PC-3 (cell line): ENCODE measurements at regions not wholly inside any gene's neighbourhood (a gene's known extent, or its start where the extent isn't known, plus 50 kb on each side); places are given as distances from the start of the nearest gene placed in this dataset.

Experiments used
- ATAC-seq: fragments of 200-7000 bp; cut with Tn5 transposase; 2 replicates; pipeline ENCODE4 v1.9.1; 2020; ENCODE audit warnings: mild to moderate bottlenecking, moderate library complexity
- BruUV-seq: library from RNA; stranded (reverse); fragments of 400-500 nt; replicated peaks from 2 replicates; lab custom pipeline; 2021; lab: Mats Ljungman, UMichigan
- CTCF ChIA-PET: fragments of 300-600 bp; sonication (Branson Sonifier 250); formaldehyde crosslinking; loops from one replicate; lab custom pipeline; 2022; ENCODE audit warnings: antibody characterized with exemption; lab: Charles Lee
- POLR2A ChIA-PET: fragments of 300-600 bp; sonication (Branson Sonifier 250); formaldehyde crosslinking; loops from one replicate; lab custom pipeline; 2022; ENCODE audit warnings: antibody characterized with exemption; ENCODE audit not compliant: unreplicated experiment; lab: Charles Lee
- DNase-seq: peaks from one replicate; pipeline ENCODE4 v3.0.0-alpha.2; 2015
- H2AFZ ChIP-seq: fragments of 300-600 bp; sonication (generic); 2 replicates; pipeline ENCODE4 v1.6.0; 2016; ENCODE audit warnings: antibody characterized with exemption, low read length
- H3F3A ChIP-seq: fragments of 300-600 bp; sonication (generic); one replicate; pipeline ENCODE4 v1.6.0; 2017; ENCODE audit warnings: antibody characterized with exemption, low read length, control low read depth, mild to moderate bottlenecking; ENCODE audit not compliant: unreplicated experiment
- H3K27ac ChIP-seq: fragments of 300-600 bp; sonication (generic); 2 replicates; pipeline ENCODE4 v1.5.1; 2016; ENCODE audit warnings: mild to moderate bottlenecking, low read length
- H3K27me3 ChIP-seq: fragments of 300-600 bp; sonication (generic); 2 replicates; pipeline ENCODE4 v1.6.1; 2016; ENCODE audit warnings: low read length, mixed read lengths
- H3K36me3 ChIP-seq: fragments of 300-600 bp; sonication (generic); 2 replicates; pipeline ENCODE4 v1.6.1; 2016; ENCODE audit warnings: low read depth, mixed run types, low read length, mixed read lengths
- H3K4me1 ChIP-seq: fragments of 300-600 bp; sonication (generic); 2 replicates; pipeline ENCODE4 v1.5.1; 2016; ENCODE audit warnings: low read length; ENCODE audit not compliant: insufficient read depth
- H3K4me2 ChIP-seq: fragments of 300-600 bp; sonication (generic); 2 replicates; pipeline ENCODE4 v1.6.0; 2016; ENCODE audit warnings: low read length
- H3K4me3 ChIP-seq: fragments of 300-600 bp; sonication (generic); 2 replicates; pipeline ENCODE4 v1.5.1; 2016; ENCODE audit warnings: mild to moderate bottlenecking, low read length, mixed read lengths
- H3K79me2 ChIP-seq: fragments of 300-600 bp; sonication (generic); 2 replicates; pipeline ENCODE4 v1.6.1; 2017; ENCODE audit warnings: low read length, mixed read lengths
- H3K9ac ChIP-seq: fragments of 300-600 bp; sonication (generic); 2 replicates; pipeline ENCODE4 v1.6.0; 2016; ENCODE audit warnings: mild to moderate bottlenecking, low read length
- H3K9me2 ChIP-seq: fragments of 300-600 bp; sonication (generic); replicated peaks from 2 replicates; pipeline ENCODE4 v1.6.1; 2016; ENCODE audit warnings: mixed run types, low read length, mixed read lengths
- H3K9me3 ChIP-seq: fragments of 300-600 bp; sonication (generic); 2 replicates; pipeline ENCODE4 v1.6.1; 2016; ENCODE audit warnings: low read length, mixed read lengths
- H4K20me1 ChIP-seq: fragments of 300-600 bp; sonication (generic); 2 replicates; pipeline ENCODE4 v1.6.1; 2016; ENCODE audit warnings: low read length, mixed read lengths
- CTCF ChIP-seq: fragments of 300-600 bp; sonication (generic); conservative IDR thresholded peaks from 2 replicates; pipeline ENCODE4 v1.5.1; 2017; ENCODE audit warnings: antibody characterized with exemption, low read depth, mild to moderate bottlenecking, low read length
- EZH2 ChIP-seq: fragments of 300-600 bp; sonication (generic); IDR thresholded peaks from one replicate; pipeline ENCODE4 v1.6.1; 2017; ENCODE audit warnings: antibody characterized with exemption, mild to moderate bottlenecking, low read length; ENCODE audit not compliant: unreplicated experiment
- EZH2phosphoT487 ChIP-seq: fragments of 300-600 bp; sonication (generic); IDR thresholded peaks from 2 replicates; pipeline ENCODE4 v1.6.1; 2018; ENCODE audit warnings: mild to moderate bottlenecking, antibody characterized with exemption, low read length, borderline replicate concordance
- intact Hi-C: fragments of 100-400 bp; cut with micrococcal nuclease; formaldehyde crosslinking; loops from 2 replicates; pipeline ENCODE4 v1.9.0; 2023

DNA sequence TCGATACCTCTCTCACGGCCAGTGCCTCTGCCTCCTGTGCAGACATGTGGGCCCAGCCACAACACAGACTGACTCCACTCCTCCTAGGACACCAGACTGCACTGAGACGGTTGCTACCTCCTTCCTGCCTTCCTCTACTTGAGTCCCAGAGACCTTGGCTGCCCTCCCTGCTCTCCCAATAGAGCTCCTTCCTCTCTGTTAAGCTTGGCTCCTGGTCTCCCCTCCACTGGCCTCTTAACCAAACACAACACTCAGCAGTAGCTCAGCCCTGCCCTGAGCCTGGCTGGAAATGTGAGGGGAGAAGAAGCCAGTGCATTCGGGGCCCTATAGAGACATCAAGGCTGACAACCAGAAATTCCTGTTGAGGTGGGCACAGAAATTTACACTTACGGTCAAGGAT lies 102.0 kb downstream of the HTR5A start:
- ATAC-seq (no peak), DNase-seq (no peak)
- H3K27me3 ChIP-seq, result peaks cover 27% of the 10 kb centered on the region
- H3K36me3 ChIP-seq, result no peaks in the 10 kb centered on the region
- H2AFZ ChIP-seq, result no peak overlapping the region
- no peak overlapping the region for H3K27ac ChIP-seq
- no peaks in the 10 kb centered on the region for H3K79me2 ChIP-seq
- BruUV-seq, result no TSS peak
- no peak overlapping the region for H3K9ac ChIP-seq
- H3K9me2 ChIP-seq, result no peaks in the 10 kb centered on the region
- no peak for TF ChIP-seq EZH2
- no peak for TF ChIP-seq EZH2phosphoT487
- TF ChIP-seq CTCF, result no peak
- H3K4me1 ChIP-seq, result peaks cover under 1% of the 10 kb centered on the region; the same call in 1 of the 2 replicates
- H4K20me1 ChIP-seq, result no peaks in the 10 kb centered on the region
- H3F3A ChIP-seq, result no peaks in the 10 kb centered on the region
- H3K9me3 ChIP-seq, result peaks cover 1% of the 10 kb centered on the region
- H3K4me3 ChIP-seq, result no peak overlapping the region
- POLR2A ChIA-PET, result no interaction called here
- CTCF ChIA-PET, result no interaction called here
- H3K4me2 ChIP-seq, result no peak overlapping the region
- intact Hi-C loops, result no loop called here

DNA sequence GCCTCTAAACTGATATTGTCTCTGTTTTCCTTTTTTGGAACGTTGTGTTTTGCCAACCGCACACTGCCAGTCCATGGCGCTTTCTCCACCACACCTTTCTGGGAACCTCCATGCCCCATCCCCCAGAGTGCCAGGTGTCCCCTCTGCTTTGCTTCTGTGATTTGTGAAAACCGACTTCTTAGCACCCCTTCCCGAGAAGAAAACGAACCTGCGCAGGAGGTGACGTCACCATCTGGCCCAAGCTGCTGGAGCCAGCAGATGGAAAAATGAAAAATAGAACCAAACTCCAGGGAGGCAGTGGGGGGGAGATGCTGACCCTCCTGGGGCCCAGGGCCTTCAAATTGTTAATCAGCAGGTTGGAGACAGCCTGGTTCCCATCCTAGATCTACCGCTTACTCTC lies 103.8 kb downstream of the HTR5A start:
- Histone ChIP-seq H3K9me3 (peaks cover 11% of the 10 kb centered on the region), H3K9ac (no peak overlapping the region), H3F3A (no peaks in the 10 kb centered on the region), H3K27me3 (peaks cover 27% of the 10 kb centered on the region), H3K36me3 (no peaks in the 10 kb centered on the region), H3K4me3 (no peak overlapping the region), H3K9me2 (no peaks in the 10 kb centered on the region), H2AFZ (no peak overlapping the region), H3K4me2 (no peak overlapping the region), H3K79me2 (no peaks in the 10 kb centered on the region), H4K20me1 (no peaks in the 10 kb centered on the region), H3K4me1 (no peaks in the 10 kb centered on the region), H3K27ac (no peak overlapping the region)
- BruUV-seq, result no TSS peak
- TF ChIP-seq CTCF (no peak), EZH2phosphoT487 (no peak), EZH2 (no peak)
- no peak for ATAC-seq
- no peak for DNase-seq
- intact Hi-C loops, result no loop called here
- CTCF ChIA-PET, result no interaction called here
- POLR2A ChIA-PET, result no interaction called here

DNA sequence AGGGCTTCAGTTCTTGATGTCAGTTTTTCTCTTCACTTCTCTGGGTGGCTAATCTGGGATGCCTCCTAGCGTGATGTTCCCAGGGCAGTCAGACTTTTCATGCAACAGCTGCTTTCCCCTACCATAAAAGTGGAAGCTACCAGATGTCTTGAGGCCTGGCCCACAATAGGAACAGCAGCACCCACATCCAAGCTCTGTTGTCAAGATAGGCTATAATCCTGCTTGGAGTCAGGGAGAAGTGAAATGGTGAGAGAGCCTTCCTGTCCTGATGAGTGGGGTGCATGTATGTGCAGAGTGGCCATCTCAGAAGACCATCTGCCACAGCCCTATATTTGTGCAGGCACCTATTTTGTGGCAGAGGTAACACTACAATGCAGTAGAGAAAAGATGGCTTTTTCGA lies 108.0 kb downstream of the HTR5A start:
- Histone ChIP-seq H3K9me2 (no peaks in the 10 kb centered on the region), H2AFZ (no peak overlapping the region), H3K4me3 (no peak overlapping the region), H3K9me3 (peaks cover 11% of the 10 kb centered on the region), H3F3A (no peaks in the 10 kb centered on the region), H3K79me2 (no peaks in the 10 kb centered on the region), H3K4me2 (no peak overlapping the region), H3K9ac (no peak overlapping the region), H3K4me1 (no peaks in the 10 kb centered on the region), H3K27ac (no peak overlapping the region), H3K27me3 (no peaks in the 10 kb centered on the region; the same call in 1 of the 2 replicates), H4K20me1 (no peaks in the 10 kb centered on the region), H3K36me3 (no peaks in the 10 kb centered on the region)
- ChIA-PET CTCF (no interaction called here), POLR2A (no interaction called here)
- DNase-seq (no peak), ATAC-seq (no peak)
- no TSS peak for BruUV-seq
- intact Hi-C loops, result no loop called here
- no peak for TF ChIP-seq EZH2phosphoT487
- TF ChIP-seq EZH2, result no peak
- no peak for TF ChIP-seq CTCF
